C4-2B (cell line): ENCODE measurements at regions not wholly inside any gene's neighbourhood (a gene's known extent, or its start where the extent isn't known, plus 50 kb on each side); places are given as distances from the start of the nearest gene placed in this dataset.
"Not testable (repeated sequence)": the region's sequence is repeated elsewhere in the genome, so short reads cannot be mapped to it uniquely, and the experiment has no call there.

Experiments
- H3K27ac ChIP-seq: fragments of 450-650 bp; 2 replicates; pipeline ENCODE4 v1.5.1; 2017
- ZFX ChIP-seq: fragments of 450-650 bp; IDR thresholded peaks from 2 replicates; pipeline ENCODE4 v1.6.1; 2017
- TF ChIP-seq, protein P1 (sequence below): fragments of 450-650 bp; conservative IDR thresholded peaks from 2 replicates; pipeline ENCODE4 v1.5.1; 2017; ENCODE audit warnings: mild to moderate bottlenecking

DNA sequence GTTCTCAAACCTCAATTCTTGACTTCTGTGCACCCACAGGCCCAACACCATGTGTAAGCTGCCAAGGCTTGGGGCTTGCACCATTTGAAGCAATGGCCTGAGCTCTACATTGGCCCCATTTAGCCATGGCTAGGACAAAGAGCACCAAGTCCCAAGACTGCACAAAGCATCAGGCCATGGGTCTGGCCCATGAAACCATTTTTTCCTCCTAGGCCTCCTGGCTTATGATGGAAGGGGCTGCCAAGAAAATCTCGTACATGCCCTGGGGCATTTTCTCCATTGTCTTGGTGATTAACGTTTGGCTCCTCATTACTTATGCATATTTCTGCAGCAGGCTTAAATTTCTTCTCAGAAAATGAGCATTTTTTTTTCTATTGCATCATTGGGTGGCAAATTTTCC lies 1128.7 kb upstream of the ADGRB3 start:
- TF ChIP-seq ZFX = no peak
- TF ChIP-seq, protein P1, sequence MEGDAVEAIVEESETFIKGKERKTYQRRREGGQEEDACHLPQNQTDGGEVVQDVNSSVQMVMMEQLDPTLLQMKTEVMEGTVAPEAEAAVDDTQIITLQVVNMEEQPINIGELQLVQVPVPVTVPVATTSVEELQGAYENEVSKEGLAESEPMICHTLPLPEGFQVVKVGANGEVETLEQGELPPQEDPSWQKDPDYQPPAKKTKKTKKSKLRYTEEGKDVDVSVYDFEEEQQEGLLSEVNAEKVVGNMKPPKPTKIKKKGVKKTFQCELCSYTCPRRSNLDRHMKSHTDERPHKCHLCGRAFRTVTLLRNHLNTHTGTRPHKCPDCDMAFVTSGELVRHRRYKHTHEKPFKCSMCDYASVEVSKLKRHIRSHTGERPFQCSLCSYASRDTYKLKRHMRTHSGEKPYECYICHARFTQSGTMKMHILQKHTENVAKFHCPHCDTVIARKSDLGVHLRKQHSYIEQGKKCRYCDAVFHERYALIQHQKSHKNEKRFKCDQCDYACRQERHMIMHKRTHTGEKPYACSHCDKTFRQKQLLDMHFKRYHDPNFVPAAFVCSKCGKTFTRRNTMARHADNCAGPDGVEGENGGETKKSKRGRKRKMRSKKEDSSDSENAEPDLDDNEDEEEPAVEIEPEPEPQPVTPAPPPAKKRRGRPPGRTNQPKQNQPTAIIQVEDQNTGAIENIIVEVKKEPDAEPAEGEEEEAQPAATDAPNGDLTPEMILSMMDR = no peak
- H3K27ac ChIP-seq = no peak overlapping the region

DNA sequence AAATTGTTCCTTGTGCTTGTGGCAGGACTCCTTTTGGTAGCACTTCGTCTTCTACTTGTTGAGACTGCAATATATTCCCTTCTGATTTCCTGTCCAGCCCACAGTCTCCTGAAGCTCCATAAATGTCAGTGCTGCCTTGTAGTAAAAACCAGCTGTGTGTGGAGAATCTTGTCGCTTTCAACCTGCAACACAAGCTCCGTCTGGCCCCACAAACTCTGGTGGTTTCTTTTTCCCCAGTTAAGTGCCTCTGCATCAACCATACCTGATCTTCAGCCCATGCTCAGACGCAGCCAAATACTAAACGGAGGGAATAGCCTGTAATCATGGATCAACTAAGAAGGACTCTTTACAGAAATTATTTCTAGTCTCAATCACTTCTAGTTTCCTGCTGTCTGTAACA lies 1133.3 kb upstream of the ADGRB3 start:
- H3K27ac ChIP-seq = no peak overlapping the region
- TF ChIP-seq, protein P1 = no peak
- TF ChIP-seq ZFX = no peak

DNA sequence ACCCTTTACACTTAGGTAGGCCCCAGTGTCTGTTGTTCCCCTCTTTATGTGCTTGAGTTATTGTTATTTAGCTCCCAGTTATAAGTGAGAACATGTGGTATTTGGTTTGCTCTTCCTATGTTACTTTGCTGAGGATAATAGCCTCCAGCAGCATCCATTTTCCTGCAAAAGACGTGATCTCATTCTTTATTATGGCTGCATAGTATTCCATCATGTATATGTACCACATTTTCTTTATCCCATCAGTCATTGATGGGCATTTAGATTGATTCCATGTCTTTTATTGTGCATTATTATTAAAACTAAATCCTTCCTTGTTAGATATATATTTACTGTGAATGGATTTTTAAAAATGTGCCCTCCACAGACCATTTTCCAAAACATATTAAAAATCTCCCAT lies 1137.3 kb upstream of the ADGRB3 start:
- H3K27ac ChIP-seq = no peak overlapping the region
- TF ChIP-seq, protein P1 = no peak

DNA sequence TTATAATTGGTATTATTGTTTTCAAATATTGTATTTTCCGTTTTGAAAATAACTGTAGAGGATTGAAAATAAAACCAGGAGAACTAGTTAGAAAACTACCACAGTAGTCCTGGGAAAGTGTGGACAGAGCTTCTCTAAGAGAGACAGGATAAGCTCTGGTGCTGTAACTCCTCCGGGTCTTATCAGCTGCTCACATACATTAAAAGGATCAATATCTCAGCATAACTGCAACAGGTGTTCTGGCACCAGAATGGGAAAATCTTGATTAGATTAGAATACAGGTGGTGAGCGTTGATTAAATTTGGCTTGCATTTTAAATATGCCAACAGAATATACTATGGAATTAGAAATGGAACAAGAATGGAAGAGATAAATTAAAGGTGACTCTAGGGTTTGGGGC lies 1138.9 kb upstream of the ADGRB3 start:
- H3K27ac ChIP-seq = no peak overlapping the region
- TF ChIP-seq, protein P1 = no peak
- TF ChIP-seq ZFX = no peak

DNA sequence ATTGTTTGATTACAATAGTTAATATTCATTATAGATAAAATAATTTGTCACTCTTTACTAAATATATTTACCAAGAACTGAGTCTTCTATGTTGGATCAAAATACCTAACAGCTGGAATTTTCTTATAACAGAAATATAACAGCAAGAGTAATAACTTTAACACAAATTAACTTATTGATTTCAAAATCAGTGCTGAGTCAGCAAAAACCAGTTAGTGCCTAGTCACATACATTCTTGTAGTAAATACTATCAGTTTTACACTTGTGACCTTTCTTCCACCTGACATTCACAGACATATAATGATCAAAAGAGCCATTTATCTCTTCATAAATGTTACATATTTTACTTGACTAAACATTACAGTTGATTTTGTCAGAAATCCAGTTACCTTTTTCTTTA lies 1141.4 kb upstream of the ADGRB3 start:
- TF ChIP-seq, protein P1 = no peak
- no peak for TF ChIP-seq ZFX

DNA sequence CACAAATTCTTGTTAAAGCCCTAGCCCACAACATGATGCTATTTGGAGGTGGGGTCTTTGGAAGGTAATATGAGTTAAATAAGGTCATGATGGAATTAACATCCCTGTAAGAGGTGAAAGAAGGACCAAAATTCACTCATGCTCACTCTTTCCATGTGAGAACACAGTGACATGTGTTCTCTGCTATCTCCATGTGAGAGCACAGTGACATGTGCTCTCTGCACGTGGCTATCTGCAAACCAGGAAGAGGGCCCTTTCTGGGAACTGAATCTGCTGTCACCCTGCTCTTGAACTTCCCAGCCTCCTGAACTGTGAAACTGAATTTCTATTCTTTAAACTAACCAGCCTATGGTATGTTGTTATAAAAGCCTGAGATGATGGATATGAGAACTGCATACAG lies 1159.4 kb upstream of the ADGRB3 start:
- TF ChIP-seq, protein P1 = no peak
- no peak for TF ChIP-seq ZFX

More for the DNA sequence above, 1141.4 kb upstream of the ADGRB3 start:
- no peak overlapping the region for H3K27ac ChIP-seq

DNA sequence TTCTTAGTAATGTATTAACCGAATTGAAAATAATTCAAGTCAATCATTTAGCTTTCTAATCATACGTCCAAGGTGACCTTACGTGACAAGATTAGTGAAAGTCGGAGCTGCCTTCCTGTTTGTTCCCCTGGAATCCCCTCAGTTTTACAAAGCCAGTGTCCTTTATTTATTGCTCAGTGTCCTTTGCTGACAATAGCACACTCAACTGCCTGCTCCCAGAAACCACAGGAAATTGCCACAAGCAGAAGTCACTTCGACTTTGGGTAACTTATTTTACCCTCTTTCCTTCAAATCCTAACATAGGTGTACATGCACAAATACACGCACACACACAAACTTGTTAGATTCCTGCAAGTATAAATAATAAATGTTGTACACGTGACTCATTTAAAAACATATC lies 1167.7 kb upstream of the ADGRB3 start:
- no peak for TF ChIP-seq ZFX
- TF ChIP-seq, protein P1 = no peak
- H3K27ac ChIP-seq = no peak overlapping the region

More for the DNA sequence above, 1159.4 kb upstream of the ADGRB3 start:
- no peak overlapping the region for H3K27ac ChIP-seq

DNA sequence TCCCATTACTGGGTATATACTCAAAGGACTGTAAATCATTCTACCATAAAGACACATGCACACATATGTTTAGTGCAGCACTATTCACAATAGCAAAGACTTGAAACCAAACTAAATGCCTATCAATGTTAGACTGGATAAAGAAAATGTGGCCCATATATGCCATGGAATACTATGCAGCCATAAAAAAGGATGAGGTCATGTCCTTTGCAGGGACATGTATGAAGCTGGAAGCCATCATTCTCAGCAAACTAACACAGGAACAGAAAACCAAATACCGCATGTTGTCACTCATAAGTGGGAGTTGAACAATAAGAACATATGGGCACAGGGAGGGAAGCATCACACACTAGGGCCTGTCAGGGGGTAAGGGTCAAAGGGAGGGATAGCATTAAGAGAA lies 1172.4 kb upstream of the ADGRB3 start:
- not testable (repeated sequence) for H3K27ac ChIP-seq
